GM21737 (cell line): ENCODE measurements at regions not wholly inside any gene's neighbourhood (a gene's known extent, or its start where the extent isn't known, plus 50 kb on each side); places are given as distances from the start of the nearest gene placed in this dataset.

ENCODE experiments used
- ATAC-seq: cut with Tn5 transposase; IDR thresholded peaks from one replicate; pipeline ENCODE4 v1.9.1; 2021; ENCODE audit warnings: mild to moderate bottlenecking, moderate library complexity; ENCODE audit not compliant: unreplicated experiment

- ATAC-seq = no peak
These were observed 1076.1 kb upstream of the CADM2 start for GRCh38 chr3:83882701-83883100.

GRCh38 chr3:83890039-83890762 lies 1068.6 kb upstream of the CADM2 start:
- ATAC-seq = no peak

DNA sequence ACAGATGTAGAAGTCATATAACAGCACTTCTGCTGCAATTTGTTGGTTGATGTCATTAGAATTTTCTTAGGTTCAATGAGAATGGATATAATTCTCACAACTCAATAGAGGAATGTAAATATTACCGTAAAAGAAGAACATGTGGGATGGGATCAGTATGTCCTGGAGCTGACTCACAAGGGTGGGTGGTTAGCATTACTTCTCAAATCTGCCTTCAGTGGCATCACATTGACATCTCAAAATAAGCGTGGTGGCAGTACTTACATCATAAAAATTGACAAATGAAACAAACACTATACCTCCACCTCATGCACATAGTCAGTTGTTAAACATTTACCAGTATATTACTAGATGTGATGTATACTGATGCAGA lies 1068.0 kb upstream of the CADM2 start:
- ATAC-seq = no peak

- ATAC-seq = no peak
These were observed 1064.6 kb upstream of the CADM2 start for GRCh38 chr3:83894223-83894622.

- no peak for ATAC-seq
These were observed 1062.9 kb upstream of the CADM2 start for GRCh38 chr3:83895892-83896291.

- ATAC-seq = no peak
These were observed 1055.8 kb upstream of the CADM2 start for GRCh38 chr3:83902787-83903533.

- no peak for ATAC-seq
These were observed 1045.4 kb upstream of the CADM2 start for GRCh38 chr3:83913381-83913780.

DNA sequence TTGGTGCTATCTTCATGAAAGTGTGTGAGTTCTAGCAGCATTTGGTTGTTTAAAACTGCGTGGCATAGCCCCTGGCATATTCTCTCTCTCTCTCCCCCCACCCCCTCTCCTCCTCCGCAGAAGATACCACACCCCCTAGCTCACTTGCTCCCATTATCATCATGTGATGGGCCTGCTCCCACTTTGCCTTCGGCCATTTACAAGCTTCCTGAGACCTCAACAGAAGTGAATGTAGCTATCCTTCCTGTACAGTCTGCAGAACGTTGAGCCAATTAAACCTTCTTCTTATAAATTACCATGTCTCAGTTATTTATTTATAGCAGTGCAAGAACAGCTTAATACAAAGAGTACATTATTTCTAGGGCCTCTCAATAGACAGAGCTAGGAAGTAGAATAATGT lies 1032.5 kb upstream of the CADM2 start:
- no peak for ATAC-seq

- no peak for ATAC-seq
These were observed 1030.4 kb upstream of the CADM2 start for GRCh38 chr3:83928391-83928790.

DNA sequence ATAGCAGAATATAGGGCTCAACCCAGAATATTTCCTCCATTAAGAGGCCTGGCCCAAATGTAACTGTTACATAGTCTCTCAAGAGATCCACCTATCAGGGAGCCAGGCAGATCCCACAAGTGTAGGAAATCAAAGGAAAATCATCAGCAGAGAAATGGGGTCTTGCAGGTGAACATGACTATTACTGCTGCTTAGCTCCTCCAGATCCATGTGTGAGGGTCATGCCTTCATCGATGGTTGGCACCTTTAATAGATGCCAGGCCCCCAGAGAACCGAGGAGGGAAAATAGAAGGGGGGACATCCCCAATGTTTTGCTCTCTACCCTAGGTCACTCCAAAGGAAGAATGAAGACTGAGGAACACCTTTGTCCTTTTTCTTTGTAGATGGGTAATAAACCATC lies 1029.9 kb upstream of the CADM2 start:
- ATAC-seq = no peak

DNA sequence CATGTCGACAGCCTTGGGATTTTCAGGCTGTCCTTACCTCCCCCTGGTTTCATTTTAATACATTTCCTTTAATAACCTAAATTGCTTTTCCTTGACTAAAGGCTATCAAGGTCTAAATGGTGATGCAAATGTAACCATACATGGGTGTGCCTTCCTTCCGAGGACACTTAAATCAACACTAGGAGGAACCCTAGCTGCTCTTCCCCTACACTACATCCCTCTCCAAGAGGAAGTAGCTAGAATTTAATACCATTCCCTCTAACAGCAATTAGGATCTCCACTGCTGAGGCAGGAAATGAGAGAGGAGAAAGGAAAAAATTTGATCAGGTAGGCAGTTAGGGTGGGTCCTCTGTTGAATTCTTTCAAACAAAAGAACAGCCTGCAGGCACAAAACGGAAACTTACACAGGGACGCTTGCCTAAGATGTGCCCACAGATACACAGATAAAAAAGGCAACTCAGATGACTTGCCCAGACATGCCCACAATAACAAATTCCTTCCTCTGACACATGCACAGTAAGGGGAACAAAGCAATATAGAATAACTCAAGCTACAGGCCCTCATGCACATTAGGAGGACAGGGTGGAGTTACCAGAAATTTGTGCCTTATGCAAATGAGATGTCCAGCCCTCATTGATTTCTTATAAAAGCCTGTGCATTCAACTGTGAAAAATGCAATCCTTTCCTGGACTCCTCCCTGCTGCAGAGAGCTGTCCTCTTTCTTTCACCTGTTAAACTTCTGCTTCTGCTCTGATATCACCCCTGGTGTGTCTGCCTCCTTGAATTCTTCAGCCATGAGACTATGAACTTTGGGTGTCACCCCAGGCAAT lies 1024.4 kb upstream of the CADM2 start:
- ATAC-seq = no peak

DNA sequence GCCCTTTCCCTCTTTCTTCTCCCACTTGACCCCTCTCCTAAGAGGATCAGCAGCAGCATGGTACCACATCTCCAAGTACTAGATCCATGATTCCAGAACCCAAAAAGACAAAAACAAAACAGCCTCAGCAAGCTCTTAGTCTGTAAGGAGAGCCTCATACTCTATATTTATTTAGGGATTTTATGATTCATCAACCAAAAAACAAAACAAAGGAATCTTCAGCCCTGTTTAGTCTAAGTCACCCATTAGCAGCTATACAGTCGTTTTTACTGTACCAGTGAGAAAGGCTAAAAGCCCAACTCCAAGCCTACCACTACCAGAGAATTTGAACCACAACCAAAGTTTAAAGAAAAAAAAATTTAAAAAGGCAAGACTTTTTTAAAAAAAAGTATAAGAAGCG lies 1020.3 kb upstream of the CADM2 start:
- ATAC-seq = no peak

DNA sequence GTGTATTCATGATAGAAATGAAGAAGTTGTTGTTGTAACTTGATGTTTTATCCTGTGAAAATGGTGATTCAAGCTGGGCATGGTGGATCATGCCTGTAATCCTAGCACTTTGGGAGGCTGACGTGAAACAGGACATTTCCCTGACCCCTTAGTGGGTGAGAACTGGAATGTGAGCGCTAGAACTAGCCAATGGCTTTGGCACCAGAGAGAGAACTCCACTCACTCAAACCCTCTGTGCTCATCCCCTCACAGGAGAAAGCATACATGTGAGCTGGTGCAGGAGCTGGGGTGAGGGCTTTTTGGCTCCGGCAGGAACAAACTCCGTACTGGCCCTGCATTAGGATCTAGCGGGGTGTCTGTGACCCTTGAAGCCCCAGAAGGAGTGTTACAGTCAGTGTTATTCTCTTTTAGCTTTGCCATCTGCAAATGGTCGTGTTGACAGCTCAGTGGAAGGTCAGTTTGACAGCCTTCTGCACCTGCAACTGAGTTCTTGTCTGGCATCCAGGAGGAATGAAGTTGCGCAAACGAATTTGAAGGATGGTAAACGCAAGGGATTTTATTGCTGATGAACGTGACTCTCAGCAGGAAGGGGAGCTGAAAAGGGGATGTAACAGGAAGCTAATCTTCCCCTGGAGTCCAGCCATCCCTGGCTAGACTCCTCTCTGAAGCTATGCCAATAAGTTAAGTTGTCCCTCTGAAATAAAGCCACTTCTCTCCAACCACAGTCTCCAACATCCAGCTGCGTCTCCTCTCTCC lies 1016.6 kb upstream of the CADM2 start:
- no peak for ATAC-seq

DNA sequence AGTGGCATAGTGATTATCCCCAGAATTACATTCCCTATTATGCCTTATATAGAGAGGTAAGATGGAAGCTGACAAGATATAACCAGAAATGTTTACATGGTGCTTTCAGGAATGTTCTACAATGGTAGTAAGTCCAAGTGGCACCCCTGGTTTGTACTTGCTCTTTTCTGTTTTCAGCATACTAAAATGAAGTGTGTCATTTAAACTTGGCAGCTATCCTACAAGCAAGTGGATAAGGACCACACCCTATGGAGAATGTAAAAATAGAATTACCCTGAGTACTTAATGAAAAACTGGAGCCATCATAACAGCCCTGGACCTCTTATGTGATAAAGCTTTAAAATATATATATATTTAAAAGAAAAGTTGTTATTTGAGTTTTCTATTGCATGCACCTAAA lies 1012.7 kb upstream of the CADM2 start:
- no peak for ATAC-seq

- no peak for ATAC-seq
These were observed 1012.2 kb upstream of the CADM2 start for GRCh38 chr3:83946554-83946953.

GRCh38 chr3:83948771-83949170 lies 1010.0 kb upstream of the CADM2 start:
- ATAC-seq = no peak

GRCh38 chr3:83953417-83954089 lies 1005.2 kb upstream of the CADM2 start:
- ATAC-seq = no peak

GRCh38 chr3:83956431-83956830 lies 1002.4 kb upstream of the CADM2 start:
- ATAC-seq = no peak

DNA sequence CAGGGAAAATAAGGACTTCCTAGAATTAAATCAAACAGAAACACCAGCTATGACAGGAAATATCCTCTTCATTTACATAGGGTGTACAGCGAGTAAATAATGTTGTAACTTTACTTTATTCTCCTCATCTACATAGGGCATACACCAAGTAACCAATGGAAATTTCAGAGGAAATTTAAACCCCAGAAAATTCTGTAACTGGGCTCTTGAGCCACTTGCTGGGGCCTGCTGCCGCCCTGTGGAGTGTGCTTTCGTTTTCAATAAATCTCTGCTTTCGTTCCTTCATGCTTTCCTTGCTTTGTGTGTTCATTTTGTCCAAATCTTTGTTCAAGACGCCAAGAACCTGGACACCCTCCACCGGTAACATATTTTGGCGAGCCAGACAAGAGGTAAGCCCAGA lies 990.4 kb upstream of the CADM2 start:
- no peak for ATAC-seq

DNA sequence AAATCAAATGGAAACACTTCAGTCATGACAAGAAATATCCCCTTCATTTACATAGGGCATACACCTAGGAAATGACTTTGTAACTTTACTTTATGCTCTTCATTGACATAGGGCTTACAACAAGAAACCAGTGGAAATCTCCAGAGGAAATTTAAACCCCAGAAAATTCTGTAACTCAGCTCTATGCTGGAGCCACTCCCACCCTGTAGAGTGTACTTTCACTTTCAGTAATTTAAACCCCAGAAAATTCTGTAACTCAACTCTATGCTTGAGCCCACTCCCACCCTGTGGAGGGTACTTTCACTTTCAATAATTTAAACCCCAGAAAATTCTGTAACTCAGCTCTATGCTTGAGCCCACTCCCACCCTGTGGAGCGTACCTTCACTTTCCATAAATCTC lies 987.1 kb upstream of the CADM2 start:
- no peak for ATAC-seq

- ATAC-seq = no peak
These were observed 950.2 kb upstream of the CADM2 start for GRCh38 chr3:84008623-84009022.
